ENCODE measurements at regions not wholly inside any gene's neighbourhood (a gene's known extent, or its start where the extent isn't known, plus 50 kb on each side); places are given as distances from the start of the nearest gene placed in this dataset.

- DNase-seq (ENCODE audit: low read depth), result no peak
- no peak for TF ChIP-seq CTCF (IDR thresholded peaks at IDR 0.05; ENCODE audit: low read depth, low read length, missing control alignments)
- H3K4me3 ChIP-seq (ENCODE audit: low read depth, low read length), result no peak overlapping the region
Observed at GRCh38 chr9:38153910-38154291, 84.9 kb upstream of the SHB start.

DNA sequence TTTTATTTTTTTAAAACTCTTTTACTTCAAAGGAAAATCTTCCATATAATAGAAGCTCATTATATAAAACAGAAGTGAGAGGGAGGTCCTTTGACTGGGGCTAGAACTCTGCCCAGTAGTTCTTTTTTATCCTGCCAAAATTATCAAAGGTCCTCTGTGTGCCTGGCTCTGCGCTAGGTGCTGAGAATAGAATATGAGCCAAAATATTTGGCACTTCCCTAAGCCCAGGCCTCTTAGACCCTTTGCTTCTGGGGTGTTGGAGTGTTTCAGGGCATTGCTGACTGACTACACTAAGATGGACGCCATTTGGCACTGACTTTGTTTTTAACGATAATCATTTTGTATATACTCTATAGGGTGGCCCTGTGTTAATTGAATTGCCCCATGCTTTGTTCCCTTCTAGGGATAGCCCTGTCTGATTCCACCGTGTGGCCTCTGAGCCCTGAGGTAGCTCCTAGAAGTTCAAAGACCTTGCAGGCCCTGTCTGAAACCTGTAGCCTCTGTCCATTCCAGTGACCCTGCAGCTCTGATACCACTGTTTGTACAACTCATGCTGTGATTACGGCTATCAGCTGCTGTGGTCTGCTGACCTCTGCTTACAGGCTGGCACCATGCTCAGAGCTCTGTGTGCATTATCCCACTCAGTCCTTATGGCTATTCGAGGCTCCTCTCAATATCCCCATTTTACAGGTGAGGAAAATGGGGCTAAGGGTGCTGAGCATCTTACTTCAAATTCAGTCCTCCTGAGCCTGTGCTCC is 84.3 kb upstream of the SHB start:
- no peak for TF ChIP-seq CTCF (IDR thresholded peaks at IDR 0.05; ENCODE audit: low read depth, low read length, missing control alignments)
- no peak overlapping the region for H3K4me3 ChIP-seq (ENCODE audit: low read depth, low read length)

DNA sequence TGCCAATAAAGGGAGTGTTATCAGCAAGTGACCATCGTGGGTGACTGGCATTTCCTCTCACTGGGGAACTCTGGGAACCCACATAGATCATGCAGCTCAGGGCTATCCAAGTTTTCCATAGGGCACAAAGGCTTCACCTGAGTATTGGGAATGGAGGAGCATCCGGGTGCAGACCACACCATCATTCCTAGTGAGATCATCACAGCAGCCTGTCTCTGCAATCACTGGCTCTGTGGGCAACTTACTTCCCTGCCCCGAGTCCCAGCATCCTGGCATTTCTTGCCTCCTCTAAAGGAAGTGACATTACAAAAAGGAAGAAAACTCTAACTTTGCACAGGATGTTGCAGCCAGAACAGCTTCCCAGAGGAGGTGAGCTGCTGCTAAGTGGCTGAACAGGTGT is 80.6 kb upstream of the SHB start:
- DNase-seq (ENCODE audit: low read depth), result no peak
- no peak for TF ChIP-seq CTCF (IDR thresholded peaks at IDR 0.05; ENCODE audit: low read depth, low read length, missing control alignments)
- H3K4me3 ChIP-seq (ENCODE audit: low read depth, low read length), result no peak overlapping the region

More for the DNA sequence above, 84.3 kb upstream of the SHB start:
- DNase-seq (ENCODE audit: low read depth), result no peak

DNA sequence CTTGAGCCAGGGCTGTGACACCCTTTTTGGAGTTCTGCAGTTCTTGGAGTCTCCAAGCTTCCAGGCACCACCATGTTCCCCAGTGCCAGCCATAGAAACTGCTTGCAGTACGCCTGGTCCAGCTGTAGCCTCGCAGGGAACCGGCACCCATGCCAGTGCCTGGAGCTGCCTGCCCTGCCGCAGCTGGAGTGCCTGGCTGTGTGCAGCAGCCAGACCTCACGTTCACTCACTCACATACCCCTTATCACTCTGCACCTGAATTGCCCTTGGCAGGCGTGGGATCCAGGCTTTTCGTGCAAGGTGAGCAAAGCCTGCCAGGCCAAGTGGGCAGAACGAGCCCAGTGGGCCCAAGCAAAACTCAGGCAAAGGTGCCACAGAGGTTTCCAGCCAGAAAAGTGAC is 77.8 kb upstream of the SHB start:
- no peak overlapping the region for H3K4me3 ChIP-seq (ENCODE audit: low read depth, low read length)
- no peak for DNase-seq (ENCODE audit: low read depth)
- TF ChIP-seq CTCF (IDR thresholded peaks at IDR 0.05; ENCODE audit: low read depth, low read length, missing control alignments), result no peak

DNA sequence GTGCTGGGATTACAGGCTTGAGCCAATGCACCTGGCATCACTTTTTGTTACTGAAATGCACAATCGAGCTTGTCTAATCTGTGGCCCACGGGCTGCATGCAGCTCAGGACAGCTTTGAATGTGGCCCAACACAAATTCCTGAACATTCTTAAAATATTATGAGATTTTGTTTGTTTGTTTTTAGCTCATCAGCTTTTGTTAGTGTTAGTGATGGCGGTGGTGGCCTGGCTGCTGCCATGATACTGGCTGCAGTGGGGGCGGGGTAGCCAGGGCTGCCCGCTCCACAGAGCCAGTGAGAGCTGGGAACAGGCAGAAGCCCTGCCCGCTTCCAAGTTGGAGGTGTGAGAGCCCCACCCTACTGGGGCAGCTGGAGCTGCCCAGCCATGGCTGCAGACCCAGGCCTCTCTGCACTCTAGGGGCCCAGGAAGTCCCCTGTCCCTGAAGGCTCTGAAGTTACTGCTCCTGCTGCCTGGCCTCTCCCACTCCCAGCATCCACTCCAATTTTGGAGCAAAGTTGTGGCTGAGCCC is 76.6 kb upstream of the SHB start:
- no peak for DNase-seq (ENCODE audit: low read depth)
- no peak for TF ChIP-seq CTCF (IDR thresholded peaks at IDR 0.05; ENCODE audit: low read depth, low read length, missing control alignments)
- no peak overlapping the region for H3K4me3 ChIP-seq (ENCODE audit: low read depth, low read length)

DNA sequence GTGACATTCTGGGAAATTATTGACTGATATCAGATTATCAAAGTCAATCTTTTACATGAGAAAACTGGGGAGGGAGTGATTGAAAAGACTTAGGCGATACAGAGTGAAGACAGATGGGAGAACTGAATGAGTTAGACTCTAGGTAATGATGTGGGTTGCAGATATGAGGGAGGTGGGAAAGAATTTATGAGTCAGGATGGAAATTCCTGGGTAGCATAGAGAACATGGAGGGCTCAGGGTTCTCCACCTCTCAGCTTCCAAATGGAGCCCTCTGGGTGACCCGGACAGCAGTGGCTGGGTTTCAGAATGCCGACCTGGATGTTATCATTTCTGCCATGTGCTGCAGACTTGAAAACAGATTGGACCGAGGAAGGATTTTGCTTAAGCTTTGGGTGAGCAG is 75.4 kb upstream of the SHB start:
- TF ChIP-seq CTCF (IDR thresholded peaks at IDR 0.05; ENCODE audit: low read depth, low read length, missing control alignments), result no peak
- DNase-seq (ENCODE audit: low read depth), result no peak
- no peak overlapping the region for H3K4me3 ChIP-seq (ENCODE audit: low read depth, low read length)

Data from GM12864 (cell line).